Omental fat pad (tissue), 3 donors: ENCODE measurements at regions not wholly inside any gene's neighbourhood (a gene's known extent, or its start where the extent isn't known, plus 50 kb on each side); places are given as distances from the start of the nearest gene placed in this dataset.
"Not testable (repeated sequence)": the region's sequence is repeated elsewhere in the genome, so short reads cannot be mapped to it uniquely, and the experiment has no call there.

Experiments
- ATAC-seq: fragments of 150-250 bp; one replicate; pipeline ENCODE4 v1.9.1; 2016; ENCODE audit warnings: mild to moderate bottlenecking, moderate library complexity; ENCODE audit not compliant: low FRiP score
- DNase-seq: peaks from one replicate; pipeline ENCODE4 v3.0.0-alpha.2; 2019; ENCODE audit warnings: low spot score
- TF ChIP-seq, protein P1 (sequence below), 3 donors: fragments of 450-650 bp; IDR thresholded peaks; one replicate each; pipeline ENCODE4 v1.5.1; 2016 to 2017; ENCODE audit warnings: antibody characterized with exemption in 3 of 3, mild to moderate bottlenecking in 3 of 3, moderate library complexity in 2 of 3

DNA sequence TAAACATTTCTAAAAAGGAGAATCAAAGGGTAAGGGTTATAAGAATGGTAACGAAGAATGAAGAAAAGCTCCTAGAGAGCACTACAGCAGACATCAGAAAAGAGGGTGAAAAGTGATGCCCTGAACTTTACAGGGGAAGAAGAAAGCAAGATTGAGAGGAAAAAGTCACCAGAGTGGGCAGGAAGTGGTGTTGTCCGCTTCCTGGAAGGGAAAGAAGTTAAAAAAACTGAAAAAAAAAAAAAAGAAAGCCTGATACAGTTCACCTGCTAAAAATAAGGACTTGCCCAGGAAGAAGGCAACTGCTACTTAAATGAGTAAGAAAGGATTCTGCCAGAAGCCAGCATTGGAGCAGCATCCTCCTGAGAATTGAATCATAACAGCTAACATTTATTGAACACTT, 330.1 kb upstream of the PHF14 start:
- DNase-seq, result no peak
- no peak for ATAC-seq
- TF ChIP-seq, protein P1, sequence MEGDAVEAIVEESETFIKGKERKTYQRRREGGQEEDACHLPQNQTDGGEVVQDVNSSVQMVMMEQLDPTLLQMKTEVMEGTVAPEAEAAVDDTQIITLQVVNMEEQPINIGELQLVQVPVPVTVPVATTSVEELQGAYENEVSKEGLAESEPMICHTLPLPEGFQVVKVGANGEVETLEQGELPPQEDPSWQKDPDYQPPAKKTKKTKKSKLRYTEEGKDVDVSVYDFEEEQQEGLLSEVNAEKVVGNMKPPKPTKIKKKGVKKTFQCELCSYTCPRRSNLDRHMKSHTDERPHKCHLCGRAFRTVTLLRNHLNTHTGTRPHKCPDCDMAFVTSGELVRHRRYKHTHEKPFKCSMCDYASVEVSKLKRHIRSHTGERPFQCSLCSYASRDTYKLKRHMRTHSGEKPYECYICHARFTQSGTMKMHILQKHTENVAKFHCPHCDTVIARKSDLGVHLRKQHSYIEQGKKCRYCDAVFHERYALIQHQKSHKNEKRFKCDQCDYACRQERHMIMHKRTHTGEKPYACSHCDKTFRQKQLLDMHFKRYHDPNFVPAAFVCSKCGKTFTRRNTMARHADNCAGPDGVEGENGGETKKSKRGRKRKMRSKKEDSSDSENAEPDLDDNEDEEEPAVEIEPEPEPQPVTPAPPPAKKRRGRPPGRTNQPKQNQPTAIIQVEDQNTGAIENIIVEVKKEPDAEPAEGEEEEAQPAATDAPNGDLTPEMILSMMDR (IDR thresholded peaks at IDR 0.05), result no peak

DNA sequence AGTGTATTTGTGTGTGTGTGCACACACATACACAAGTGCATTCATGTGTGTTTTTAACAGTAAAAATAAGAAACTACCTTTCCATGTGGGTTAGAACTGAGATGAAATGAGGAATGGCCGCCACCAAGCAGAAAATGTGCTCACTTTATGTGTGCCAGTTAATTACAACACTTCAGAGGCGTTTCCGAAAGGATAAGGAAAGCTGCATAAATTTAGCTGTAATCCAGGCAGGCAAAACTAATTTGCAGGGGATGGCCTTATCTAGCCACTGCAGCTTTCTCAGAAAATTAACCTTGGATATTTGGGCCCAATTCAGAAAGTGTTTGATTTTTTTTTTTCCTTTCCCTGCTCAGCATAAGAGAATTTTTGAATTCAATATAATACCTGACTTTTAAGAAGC, 328.8 kb upstream of the PHF14 start:
- TF ChIP-seq, protein P1 (IDR thresholded peaks at IDR 0.05), result no peak

DNA sequence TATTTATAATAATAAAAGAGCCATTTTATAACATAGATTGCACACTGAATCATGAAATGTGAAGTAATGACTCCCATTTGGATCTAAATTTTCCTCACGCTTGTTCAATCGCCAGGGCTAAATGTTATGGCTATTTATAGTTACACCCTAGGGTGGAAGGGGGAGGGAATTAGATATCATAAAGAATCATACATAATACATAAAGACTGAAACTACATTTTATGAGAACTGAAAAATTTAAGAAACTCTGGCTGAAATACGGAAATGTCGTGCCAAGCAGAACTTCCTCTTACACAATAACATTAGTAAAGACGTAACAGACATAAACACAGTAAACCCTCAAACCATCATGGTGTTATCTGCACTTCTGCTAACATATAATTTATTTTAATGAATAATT, 327.5 kb upstream of the PHF14 start:
- ATAC-seq (no peak), DNase-seq (no peak)
- TF ChIP-seq, protein P1 (IDR thresholded peaks at IDR 0.05), result no peak

More for the DNA sequence above, 328.8 kb upstream of the PHF14 start:
- ATAC-seq (no peak), DNase-seq (no peak)

DNA sequence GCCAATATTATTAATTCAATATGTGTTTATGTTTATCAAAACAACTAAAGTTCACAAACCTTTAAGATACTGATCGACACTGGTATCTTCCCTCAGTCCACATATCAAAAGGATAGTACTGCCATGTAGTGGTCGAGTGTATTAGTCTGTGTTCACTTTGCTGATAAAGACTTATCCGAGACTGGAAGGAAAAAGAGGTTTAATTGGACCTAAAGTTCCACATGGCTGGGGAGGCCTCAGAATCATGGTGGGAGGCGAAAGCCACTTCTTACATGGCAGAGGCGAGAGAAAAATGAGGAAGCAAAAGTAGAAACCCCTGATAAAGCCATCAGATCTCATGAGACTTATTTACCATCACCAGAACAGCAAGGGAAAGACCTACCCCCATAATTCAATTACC, 325.4 kb upstream of the PHF14 start:
- DNase-seq, result no peak
- TF ChIP-seq, protein P1 (IDR thresholded peaks at IDR 0.05), result no peak

DNA sequence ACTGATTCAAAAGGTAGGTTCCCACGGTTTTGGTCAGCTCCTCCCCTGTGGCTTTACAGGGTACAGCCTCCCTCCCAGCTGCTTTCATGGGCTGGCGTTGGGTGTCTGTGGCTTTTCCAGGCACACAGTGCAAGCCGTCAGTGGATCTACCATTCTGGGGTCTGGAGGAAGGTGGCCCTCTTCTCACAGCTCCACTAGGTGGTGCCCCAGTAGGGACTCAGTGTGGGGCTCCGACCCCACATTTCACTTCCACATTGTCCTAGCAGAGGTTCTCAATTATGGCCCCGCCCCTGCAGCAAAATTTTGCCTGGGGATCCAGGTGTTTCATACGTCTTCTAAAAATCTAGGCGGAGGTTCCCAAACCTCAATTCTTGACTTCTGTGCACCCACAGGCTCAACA, 324.6 kb upstream of the PHF14 start:
- not testable (repeated sequence) for ATAC-seq, DNase-seq

More for the DNA sequence above, 325.4 kb upstream of the PHF14 start:
- ATAC-seq, result no peak

DNA sequence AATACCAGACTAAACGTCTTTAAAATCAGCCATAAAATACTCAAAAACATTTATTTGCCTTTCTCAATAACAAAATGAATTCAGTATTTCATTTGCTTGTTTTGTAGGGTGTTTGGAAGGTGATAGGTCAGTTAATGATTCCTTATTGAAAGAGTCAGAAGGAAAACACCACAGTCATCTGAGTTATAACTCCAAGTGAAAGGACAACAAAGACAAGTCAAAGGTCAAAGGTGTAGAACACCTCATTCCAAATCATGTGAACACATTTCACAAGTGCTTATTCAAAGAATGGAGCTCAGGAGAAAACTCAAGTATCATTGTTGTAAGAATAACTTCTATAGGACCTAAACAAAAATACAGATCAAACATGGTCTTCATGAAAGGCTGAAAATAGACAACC, 318.6 kb upstream of the PHF14 start:
- no peak for DNase-seq
- ATAC-seq, result no peak
- TF ChIP-seq, protein P1 (IDR thresholded peaks at IDR 0.05), result no peak

DNA sequence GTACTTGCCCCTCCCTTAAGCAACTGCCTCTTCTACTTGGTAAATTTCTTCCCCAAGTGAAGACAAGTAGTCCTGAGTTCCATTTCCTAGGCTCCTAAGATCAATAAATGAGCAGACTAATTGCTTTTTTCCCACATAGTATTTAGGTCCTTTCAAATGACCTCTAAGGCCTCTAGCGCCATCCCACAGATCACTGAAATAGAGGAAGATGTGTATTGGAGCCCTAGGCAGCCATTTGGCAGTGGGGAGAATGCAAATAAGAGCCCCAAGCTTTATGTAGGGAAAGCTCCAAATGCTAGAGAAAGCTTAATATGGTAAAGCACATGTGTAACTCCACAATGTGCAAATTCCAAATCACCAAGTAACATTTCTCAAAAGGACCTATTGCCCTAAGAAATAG, 316.5 kb upstream of the PHF14 start:
- ATAC-seq (no peak), DNase-seq (no peak)

More for the DNA sequence above, 316.5 kb upstream of the PHF14 start:
- TF ChIP-seq, protein P1 (IDR thresholded peaks at IDR 0.05), result no peak
